BE2C (cell line): ENCODE measurements at regions not wholly inside any gene's neighbourhood (a gene's known extent, or its start where the extent isn't known, plus 50 kb on each side); places are given as distances from the start of the nearest gene placed in this dataset.

Source experiments
- DNase-seq: peaks from one replicate; pipeline ENCODE4 v3.0.0-alpha.2; 2020
- H3K27me3 ChIP-seq: fragments of 250-450 bp; sonication (Bioruptor Pico); 2 replicates; pipeline ENCODE4 v1.5.1; 2020; ENCODE audit warnings: mild to moderate bottlenecking
- H3K36me3 ChIP-seq: fragments of 250-450 bp; sonication (Bioruptor Pico); 2 replicates; pipeline ENCODE4 v1.5.1; 2020; ENCODE audit warnings: mild to moderate bottlenecking
- H3K4me1 ChIP-seq: fragments of 250-450 bp; sonication (Bioruptor Pico); 2 replicates; pipeline ENCODE4 v1.5.1; 2020
- H3K4me3 ChIP-seq: 2 replicates; pipeline ENCODE4 v1.5.1; 2011; ENCODE audit warnings: low read depth, low read length
- H3K9me3 ChIP-seq: fragments of 250-450 bp; sonication (Bioruptor Pico); 2 replicates; pipeline ENCODE4 v1.5.1; 2020
- CTCF ChIP-seq: IDR thresholded peaks from 2 replicates; pipeline ENCODE4 v1.5.1; 2012; ENCODE audit warnings: mild to moderate bottlenecking, low read depth, low read length

GRCh38 chr5:116922532-116922931, 347.9 kb upstream of the SEMA6A start:
- Histone ChIP-seq H3K27me3 (no peaks in the 10 kb centered on the region), H3K4me1 (no peaks in the 10 kb centered on the region), H3K36me3 (no peaks in the 10 kb centered on the region), H3K4me3 (no peak overlapping the region), H3K9me3 (no peaks in the 10 kb centered on the region)
- no peak for TF ChIP-seq CTCF
- DNase-seq: no peak

- no peak overlapping the region for H3K4me3 ChIP-seq
- H3K9me3 ChIP-seq: no peaks in the 10 kb centered on the region
- no peaks in the 10 kb centered on the region for H3K4me1 ChIP-seq
- TF ChIP-seq CTCF: no peak
- H3K36me3 ChIP-seq: no peaks in the 10 kb centered on the region
- H3K27me3 ChIP-seq: no peaks in the 10 kb centered on the region
- no peak for DNase-seq
Measured at GRCh38 chr5:116914869-116915504, 340.4 kb upstream of the SEMA6A start.

DNA sequence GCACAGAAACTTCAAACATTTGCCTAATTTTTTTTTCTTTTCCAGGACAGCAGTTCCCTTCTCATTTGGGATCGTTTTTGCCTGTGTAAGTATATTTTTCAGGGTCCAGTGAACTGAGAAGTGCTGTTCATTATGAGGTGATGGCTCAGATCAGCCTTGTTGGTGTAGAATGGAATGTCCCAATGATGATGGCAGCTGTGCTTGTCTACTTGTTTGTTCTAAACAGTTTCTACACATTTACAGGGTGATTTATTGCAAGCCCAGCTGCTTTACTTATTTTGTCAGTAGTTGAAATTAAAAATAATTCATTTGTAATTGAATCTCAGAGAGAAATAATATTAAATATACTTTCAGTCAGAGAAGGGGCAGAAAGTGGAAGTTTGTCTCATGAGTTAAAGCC, 337.6 kb upstream of the SEMA6A start:
- no peaks in the 10 kb centered on the region for H3K4me1 ChIP-seq
- H3K36me3 ChIP-seq: no peaks in the 10 kb centered on the region
- no peaks in the 10 kb centered on the region for H3K27me3 ChIP-seq
- no peak overlapping the region for H3K4me3 ChIP-seq
- DNase-seq: no peak
- H3K9me3 ChIP-seq: no peaks in the 10 kb centered on the region
- no peak for TF ChIP-seq CTCF

- Histone ChIP-seq H3K36me3 (no peaks in the 10 kb centered on the region), H3K27me3 (no peaks in the 10 kb centered on the region), H3K4me1 (no peaks in the 10 kb centered on the region), H3K9me3 (no peaks in the 10 kb centered on the region), H3K4me3 (no peak overlapping the region)
- TF ChIP-seq CTCF: no peak
- no peak for DNase-seq
Measured at GRCh38 chr5:116911074-116911473, 336.5 kb upstream of the SEMA6A start.

- H3K9me3 ChIP-seq: no peaks in the 10 kb centered on the region
- no peak overlapping the region for H3K4me3 ChIP-seq
- TF ChIP-seq CTCF: no peak
- no peaks in the 10 kb centered on the region for H3K36me3 ChIP-seq
- H3K27me3 ChIP-seq: no peaks in the 10 kb centered on the region
- no peaks in the 10 kb centered on the region for H3K4me1 ChIP-seq
- DNase-seq: no peak
Measured at GRCh38 chr5:116908537-116908936, 333.9 kb upstream of the SEMA6A start.

GRCh38 chr5:116905885-116906284, 331.3 kb upstream of the SEMA6A start:
- DNase-seq: no peak
- TF ChIP-seq CTCF: no peak
- H3K27me3 ChIP-seq: no peaks in the 10 kb centered on the region
- no peaks in the 10 kb centered on the region for H3K36me3 ChIP-seq
- H3K9me3 ChIP-seq: no peaks in the 10 kb centered on the region
- no peaks in the 10 kb centered on the region for H3K4me1 ChIP-seq
- no peak overlapping the region for H3K4me3 ChIP-seq
